GM10248 (cell line): ENCODE measurements at regions not wholly inside any gene's neighbourhood (a gene's known extent, or its start where the extent isn't known, plus 50 kb on each side); places are given as distances from the start of the nearest gene placed in this dataset.

ENCODE experiments used
- CTCF ChIA-PET: fragments of 300-600 bp; sonication (Branson Sonifier 250); formaldehyde crosslinking; extraction: SDS; loops from one replicate; lab custom pipeline; 2021; ENCODE audit warnings: antibody characterized with exemption; lab: Yijun Ruan, JAX
- POLR2A ChIA-PET: fragments of 350-650 bp; sonication (Branson Sonifier 250); formaldehyde crosslinking; extraction: SDS; loops from one replicate; lab custom pipeline; 2020; ENCODE audit warnings: antibody characterized with exemption; lab: Yijun Ruan, JAX
- DNase-seq: peaks from one replicate; pipeline ENCODE4 v3.0.0; 2012; ENCODE audit errors: extremely low spot score
- TF ChIP-seq, protein P1 (sequence below): IDR thresholded peaks from 2 replicates; pipeline ENCODE4 v1.5.1; 2012; ENCODE audit warnings: mild to moderate bottlenecking, low read depth; ENCODE audit errors: extremely low read depth, missing control alignments, control extremely low read depth

DNA sequence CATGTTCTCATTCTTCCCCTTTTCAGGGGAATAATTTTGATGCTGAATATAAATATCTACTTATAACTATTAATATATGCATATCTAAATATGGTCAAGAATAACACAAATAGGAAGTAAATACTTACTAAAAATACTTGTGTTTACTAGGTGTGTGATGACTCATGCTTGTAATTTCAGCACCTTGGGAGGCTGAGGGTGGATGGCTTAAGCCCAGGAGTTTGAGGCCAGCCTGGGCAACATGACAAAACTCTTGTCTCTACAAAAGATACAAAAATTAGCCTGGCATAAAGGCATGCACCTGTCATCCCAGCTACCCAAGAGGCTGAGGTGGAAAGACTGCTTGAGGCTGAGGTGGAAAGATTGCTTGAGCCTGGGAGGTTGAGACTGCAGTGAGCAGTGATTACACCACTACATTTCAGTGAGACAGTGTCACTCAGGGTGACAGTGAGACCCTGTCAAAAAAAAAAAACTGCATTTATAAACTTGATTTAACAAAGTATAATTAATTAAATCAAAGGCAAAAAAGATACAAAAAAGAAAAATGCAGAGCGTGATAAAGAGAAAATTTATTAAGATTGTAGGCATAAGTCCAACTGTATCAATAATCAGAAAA lies 703.1 kb upstream of the VRK2 start:
- DNase-seq, result no peak
- ChIA-PET CTCF (no interaction called here), POLR2A (no interaction called here)
- TF ChIP-seq, protein P1, sequence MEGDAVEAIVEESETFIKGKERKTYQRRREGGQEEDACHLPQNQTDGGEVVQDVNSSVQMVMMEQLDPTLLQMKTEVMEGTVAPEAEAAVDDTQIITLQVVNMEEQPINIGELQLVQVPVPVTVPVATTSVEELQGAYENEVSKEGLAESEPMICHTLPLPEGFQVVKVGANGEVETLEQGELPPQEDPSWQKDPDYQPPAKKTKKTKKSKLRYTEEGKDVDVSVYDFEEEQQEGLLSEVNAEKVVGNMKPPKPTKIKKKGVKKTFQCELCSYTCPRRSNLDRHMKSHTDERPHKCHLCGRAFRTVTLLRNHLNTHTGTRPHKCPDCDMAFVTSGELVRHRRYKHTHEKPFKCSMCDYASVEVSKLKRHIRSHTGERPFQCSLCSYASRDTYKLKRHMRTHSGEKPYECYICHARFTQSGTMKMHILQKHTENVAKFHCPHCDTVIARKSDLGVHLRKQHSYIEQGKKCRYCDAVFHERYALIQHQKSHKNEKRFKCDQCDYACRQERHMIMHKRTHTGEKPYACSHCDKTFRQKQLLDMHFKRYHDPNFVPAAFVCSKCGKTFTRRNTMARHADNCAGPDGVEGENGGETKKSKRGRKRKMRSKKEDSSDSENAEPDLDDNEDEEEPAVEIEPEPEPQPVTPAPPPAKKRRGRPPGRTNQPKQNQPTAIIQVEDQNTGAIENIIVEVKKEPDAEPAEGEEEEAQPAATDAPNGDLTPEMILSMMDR, result no peak

DNA sequence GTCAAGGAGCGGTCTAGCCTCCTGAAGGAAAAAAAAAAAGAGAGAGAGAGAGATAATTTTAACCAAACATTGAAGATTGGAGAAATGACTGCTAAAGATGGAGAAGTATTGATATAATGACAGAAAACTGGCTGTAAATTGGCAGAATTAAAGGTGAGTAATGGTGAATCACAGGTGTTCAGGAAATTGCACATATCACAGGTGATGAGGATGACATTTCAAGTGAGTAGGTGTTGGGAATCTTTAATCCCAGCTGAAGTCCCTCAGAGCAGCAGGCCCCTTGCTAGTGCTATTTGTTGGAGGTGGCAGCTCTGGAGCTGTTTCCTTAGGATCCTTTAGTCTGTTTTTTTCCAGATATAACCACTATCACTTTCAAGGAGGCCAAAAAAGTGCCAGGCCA lies 678.4 kb upstream of the VRK2 start:
- DNase-seq, result no peak
- ChIA-PET POLR2A (no interaction called here), CTCF (interaction anchor here (1.5 kb wide), 2 partner anchors 12 to 73 kb away, joined by 3 to 4 read pairs; no protein-coding TSS in a partner anchor)
- TF ChIP-seq, protein P1, result no peak

DNA sequence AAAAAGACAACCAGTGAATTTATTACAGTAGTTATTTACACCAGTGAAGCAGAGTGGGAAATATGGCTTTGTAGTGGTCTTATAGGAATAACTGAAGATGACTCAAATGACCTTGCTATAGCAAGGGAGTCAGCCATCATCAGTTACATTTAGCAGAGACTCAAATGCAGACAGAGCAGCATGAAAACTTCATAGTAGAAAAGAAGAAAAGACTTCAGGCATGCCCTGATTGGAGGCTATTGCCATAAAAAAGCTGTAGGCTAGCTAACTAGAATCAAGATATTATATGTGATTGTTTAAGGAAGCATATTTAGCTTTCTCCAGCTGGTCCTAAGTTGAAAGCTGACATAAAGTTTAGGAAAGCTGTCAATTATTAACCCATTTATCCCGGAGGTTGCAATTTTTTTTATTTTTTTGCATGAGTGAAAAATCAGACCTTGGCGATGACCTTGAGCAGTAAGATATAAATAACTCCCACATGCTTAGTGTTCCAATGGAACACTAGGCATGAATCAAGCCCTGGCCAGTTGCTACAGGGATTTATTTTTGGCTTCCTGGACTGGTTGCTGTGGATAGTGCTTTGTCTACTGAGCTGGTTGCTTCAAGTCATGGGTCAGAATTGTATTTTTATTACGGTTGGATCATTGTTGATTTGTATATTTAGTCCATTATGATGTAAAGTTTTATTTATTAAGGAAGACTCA lies 675.6 kb upstream of the VRK2 start:
- ChIA-PET CTCF (no interaction called here), POLR2A (no interaction called here)
- TF ChIP-seq, protein P1, result no peak
- no peak for DNase-seq

DNA sequence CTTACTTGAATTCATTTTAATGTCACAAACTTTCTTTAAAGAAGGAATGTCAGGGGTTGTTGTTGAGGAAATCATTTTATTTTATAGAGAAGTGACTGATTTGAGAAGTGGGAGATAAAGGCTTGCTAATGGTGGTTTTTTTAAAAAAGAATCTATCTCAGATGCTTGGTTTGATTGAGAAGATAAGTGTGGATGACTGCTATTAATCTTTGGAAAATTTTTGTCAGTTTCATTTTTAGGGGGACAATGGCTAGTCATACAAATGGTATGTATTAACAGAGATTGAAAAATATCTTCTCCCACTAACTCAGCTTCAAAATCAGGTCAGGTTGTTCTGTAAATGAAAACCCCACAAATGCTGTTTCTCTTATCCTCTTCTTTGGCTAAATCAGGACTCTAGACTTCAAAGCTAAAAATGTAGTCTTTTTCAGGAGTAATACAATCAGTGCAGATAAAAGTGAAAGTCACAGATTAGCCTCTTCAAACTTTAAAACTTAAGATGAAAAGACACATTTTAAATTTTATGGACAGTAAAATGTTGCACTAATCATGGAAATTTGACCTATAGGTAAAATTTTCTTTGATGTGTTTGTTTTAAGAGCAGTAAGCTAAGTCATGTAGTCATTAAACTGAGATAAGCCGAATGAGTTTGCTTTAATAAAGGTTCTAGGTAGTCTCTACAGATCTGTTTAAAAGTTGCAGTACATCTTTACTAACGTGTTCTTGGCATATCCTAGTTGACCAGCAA lies 674.2 kb upstream of the VRK2 start:
- CTCF ChIA-PET, result no interaction called here
- POLR2A ChIA-PET, result no interaction called here
- TF ChIP-seq, protein P1, result no peak
- DNase-seq, result no peak

DNA sequence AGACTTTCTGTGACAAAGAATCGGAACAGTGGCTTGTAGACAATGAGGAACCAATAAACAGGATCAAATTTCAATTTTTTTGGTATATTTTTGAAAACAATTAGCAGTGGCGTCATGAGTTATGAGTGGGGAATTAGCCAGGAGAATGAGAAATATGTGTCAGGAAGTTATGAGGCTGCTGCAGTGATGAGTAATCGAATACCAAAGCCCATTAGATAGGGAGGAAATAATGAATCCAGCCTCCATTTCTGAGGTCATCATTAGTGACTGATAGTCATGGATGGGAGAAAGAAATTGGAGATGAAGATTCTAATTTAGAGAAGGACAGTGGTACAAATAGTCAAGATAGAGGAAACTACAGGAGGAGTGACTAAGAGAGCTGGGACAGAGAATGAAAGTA lies 673.1 kb upstream of the VRK2 start:
- TF ChIP-seq, protein P1, result no peak

DNA sequence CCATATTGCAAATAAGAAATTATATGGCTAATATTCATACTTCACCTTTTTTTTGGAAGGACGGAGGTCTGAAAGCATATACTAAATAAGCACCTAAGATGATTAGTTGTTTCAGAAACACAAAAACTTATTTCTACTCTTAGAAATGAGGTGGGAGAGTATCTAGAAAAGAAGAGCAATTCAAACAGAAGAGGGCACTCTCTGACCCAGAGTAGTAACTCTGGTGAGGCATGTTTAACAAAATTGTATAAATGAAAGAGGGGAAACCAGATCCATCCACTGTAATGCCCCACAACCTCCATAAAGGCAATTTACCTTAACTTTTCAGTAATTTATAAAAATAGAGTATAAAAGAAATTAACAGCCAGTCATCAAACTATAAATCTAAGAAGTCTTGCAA lies 669.6 kb upstream of the VRK2 start:
- no peak for DNase-seq
- ChIA-PET CTCF (interaction anchor here (0.7 kb wide), 1 partner anchor 121 kb away, joined by 3 read pairs; no protein-coding TSS in a partner anchor), POLR2A (no interaction called here)
- TF ChIP-seq, protein P1, result peak; percentile 30

More for the DNA sequence above, 673.1 kb upstream of the VRK2 start:
- no peak for DNase-seq
- ChIA-PET POLR2A (no interaction called here), CTCF (no interaction called here)
